Endothelial cell of umbilical vein (primary cell): ENCODE measurements at regions not wholly inside any gene's neighbourhood (a gene's known extent, or its start where the extent isn't known, plus 50 kb on each side); places are given as distances from the start of the nearest gene placed in this dataset.

ENCODE experiments used
- BruUV-seq: library from RNA; stranded (reverse); fragments of 400-500 nt; replicated peaks from 2 replicates; lab custom pipeline; 2021; lab: Mats Ljungman, UMichigan
- CTCF ChIA-PET: fragments of 300-600, 350-600 bp; sonication (Branson Sonifier 250); formaldehyde crosslinking; loops from one replicate; lab custom pipeline; 2021; ENCODE audit warnings: antibody characterized with exemption, inconsistent platforms; lab: Charles Lee
- POLR2A ChIA-PET: fragments of 300-600, 350-600 bp; sonication (Branson Sonifier 250); formaldehyde crosslinking; loops from one replicate; lab custom pipeline; 2021; ENCODE audit warnings: antibody characterized with exemption, inconsistent platforms; lab: Charles Lee
- DNase-seq: peaks from one replicate; pipeline ENCODE4 v3.0.0-alpha.2; 2011; ENCODE audit warnings: low read depth, low spot score
- FAIRE-seq: peaks from 2 replicates; lab custom pipeline; 2011; peaks lifted over from hg19 to GRCh38; lab: Jason Lieb, UNC
- H2AFZ ChIP-seq: 2 replicates; pipeline ENCODE4 v1.6.0; 2012; ENCODE audit warnings: low read depth, low read length, control low read depth, inconsistent platforms
- H3K27ac ChIP-seq: 2 replicates; pipeline ENCODE4 v1.5.1; 2011; ENCODE audit warnings: low read depth, mild to moderate bottlenecking, control low read depth, low read length, moderate library complexity; ENCODE audit not compliant: insufficient read depth
- H3K27me3 ChIP-seq, 2 experiments: 2 replicates each; pipeline versions ENCODE4 v1.6.0 to v1.6.1; 2011; ENCODE audit warnings: low read length in 2 of 2, mixed read lengths in 1 of 2; ENCODE audit not compliant: control insufficient read depth in 2 of 2, insufficient read depth in 2 of 2
- H3K36me3 ChIP-seq, 2 experiments: 2 replicates in 1 of 2; 3 replicates in 1 of 2; pipeline ENCODE4 v1.5.1; 2011; ENCODE audit warnings: low read length in 2 of 2, mild to moderate bottlenecking in 1 of 2, moderate library complexity in 1 of 2; ENCODE audit not compliant: control insufficient read depth in 2 of 2, insufficient read depth in 2 of 2; ENCODE audit errors: extremely low read depth in 1 of 2
- H3K4me1 ChIP-seq: 3 replicates; pipeline ENCODE4 v1.5.1; 2011; ENCODE audit warnings: mild to moderate bottlenecking, low read length; ENCODE audit not compliant: control insufficient read depth, insufficient read depth; ENCODE audit errors: extremely low read depth
- H3K4me2 ChIP-seq: 2 replicates; pipeline ENCODE4 v1.6.1; 2011; ENCODE audit warnings: low read length, control low read depth, mixed read lengths; ENCODE audit not compliant: insufficient read depth
- H3K4me3 ChIP-seq, 3 experiments: fragments of 200-600 bp in 1 of 3; sonication (generic), shearing (Covaris generic) in 1 of 3; replicated peaks in 1 of 3; 2 replicates each; pipeline ENCODE4 v1.5.1; 2011 to 2016; ENCODE audit warnings: control low read depth in 3 of 3, low read length in 3 of 3, mild to moderate bottlenecking in 2 of 3, inconsistent platforms in 1 of 3, low read depth in 1 of 3, moderate library complexity in 1 of 3; ENCODE audit not compliant: insufficient read depth in 1 of 3
- H3K79me2 ChIP-seq: 2 replicates; pipeline ENCODE4 v1.6.0; 2012; ENCODE audit warnings: low read length, inconsistent platforms; ENCODE audit not compliant: control insufficient read depth, insufficient read depth
- H3K9ac ChIP-seq: replicated peaks from 2 replicates; pipeline ENCODE3; 2011; ENCODE audit warnings: low read length, control low read depth; ENCODE audit not compliant: insufficient read depth; ENCODE audit errors: extremely low read depth
- H3K9me1 ChIP-seq: replicated peaks from 3 replicates; pipeline ENCODE4 v1.6.0; 2011; ENCODE audit warnings: mild to moderate bottlenecking, low read length; ENCODE audit not compliant: control insufficient read depth, insufficient read depth; ENCODE audit errors: extremely low read depth
- H3K9me3 ChIP-seq: replicated peaks from 2 replicates; pipeline ENCODE4 v1.5.1; 2012; ENCODE audit warnings: low read length, inconsistent platforms; ENCODE audit not compliant: control insufficient read depth, insufficient read depth
- H4K20me1 ChIP-seq: replicated peaks from 2 replicates; pipeline ENCODE3; 2011; ENCODE audit warnings: mild to moderate bottlenecking, low read length; ENCODE audit not compliant: control insufficient read depth, insufficient read depth; ENCODE audit errors: extremely low read depth
- CTCF ChIP-seq, 2 donors: IDR thresholded peaks; 1 replicate in 1 of 2; 2 replicates in 1 of 2; pipeline ENCODE4 v1.5.1; 2011; ENCODE audit warnings: low read length in 2 of 2, mild to moderate bottlenecking in 2 of 2, moderate library complexity in 2 of 2, control low read depth in 1 of 2, inconsistent platforms in 1 of 2, low read depth in 1 of 2; ENCODE audit not compliant: insufficient read depth in 1 of 2; ENCODE audit errors: extremely low read depth in 1 of 2
- EZH2 ChIP-seq: IDR thresholded peaks from 2 replicates; pipeline ENCODE4 v1.6.1; 2012; ENCODE audit warnings: borderline replicate concordance, low read depth, mild to moderate bottlenecking, moderate library complexity, low read length, inconsistent platforms; ENCODE audit not compliant: severe bottlenecking
- FOS ChIP-seq: IDR thresholded peaks from 2 replicates; pipeline ENCODE4 v1.6.1; 2011; ENCODE audit warnings: mild to moderate bottlenecking, low read length, moderate library complexity, borderline replicate concordance; ENCODE audit not compliant: insufficient read depth
- GATA2 ChIP-seq: IDR thresholded peaks from 2 replicates; pipeline ENCODE4 v1.7.0; 2011; ENCODE audit warnings: low read depth, mild to moderate bottlenecking, moderate library complexity, mixed read lengths, low read length; ENCODE audit not compliant: insufficient read length, insufficient read depth
- MAX ChIP-seq: IDR thresholded peaks from 2 replicates; pipeline ENCODE4 v1.6.1; 2011; ENCODE audit not compliant: insufficient read depth, insufficient read length
- MYC ChIP-seq: IDR thresholded peaks from one replicate; pipeline ENCODE4 v1.6.1; 2011; ENCODE audit warnings: mild to moderate bottlenecking, low read depth, low read length
- POLR2A ChIP-seq: IDR thresholded peaks from 2 replicates; pipeline ENCODE4 v1.6.1; 2012; ENCODE audit warnings: low read depth, mild to moderate bottlenecking, control low read depth, low read length
- POLR2AphosphoS5 ChIP-seq: IDR thresholded peaks from 2 replicates; pipeline ENCODE4 v1.6.1; 2012; ENCODE audit warnings: low read depth, mild to moderate bottlenecking, control low read depth, low read length, moderate library complexity; ENCODE audit not compliant: insufficient read depth
- dilution Hi-C: fragments of 300-500 bp; cut with MboI; formaldehyde crosslinking; loops from one replicate; pipeline ENCODE4 v1.15.0; 2019; ENCODE audit warnings: low sequenced_read_pairs; ENCODE audit not compliant: extremely low pct_ligation_motif_present
- intact Hi-C: fragments of 100-400 bp; cut with micrococcal nuclease; formaldehyde crosslinking; loops from one replicate; pipeline ENCODE4 v1.10.0; 2022

- Histone ChIP-seq H3K79me2 (no peaks in the 10 kb centered on the region), H2AFZ (no peak overlapping the region), H3K4me3 (no peak overlapping the region), H3K9me1 (no peaks in the 10 kb centered on the region), H3K27ac (no peak overlapping the region), H3K9ac (no peak overlapping the region), H3K9me3 (no peaks in the 10 kb centered on the region), H3K4me1 (no peaks in the 10 kb centered on the region), H3K36me3 (no peaks in the 10 kb centered on the region), H3K4me2 (no peak overlapping the region), H3K27me3 (no peaks in the 10 kb centered on the region), H4K20me1 (no peaks in the 10 kb centered on the region)
- ChIA-PET CTCF (no interaction called here), POLR2A (no interaction called here)
- FAIRE-seq (no peak), DNase-seq (no peak)
- TF ChIP-seq CTCF (IDR thresholded peaks at IDR 0.05; ENCODE audit: extremely low read depth in 1 of 2, insufficient read depth in 1 of 2, low read depth in 1 of 2, low read length in 2 of 2): no peak
- TF ChIP-seq FOS: no peak
- TF ChIP-seq MAX: no peak
- TF ChIP-seq EZH2: no peak
- TF ChIP-seq GATA2: no peak
- no peak for TF ChIP-seq POLR2AphosphoS5
- no peak for TF ChIP-seq MYC
- TF ChIP-seq POLR2A: no peak
- no TSS peak for BruUV-seq
- intact Hi-C loops (no loop called here), dilution Hi-C loops (no loop called here)
Observed at GRCh38 chr5:17766031-17766430, 131.8 kb downstream of the TAF11L14 start.
